GM19351 (cell line): ENCODE measurements at regions not wholly inside any gene's neighbourhood (a gene's known extent, or its start where the extent isn't known, plus 50 kb on each side); places are given as distances from the start of the nearest gene placed in this dataset.

ENCODE experiments used
- ATAC-seq: cut with Tn5 transposase; IDR thresholded peaks from one replicate; pipeline ENCODE4 v1.9.1; 2021; ENCODE audit warnings: mild to moderate bottlenecking, moderate library complexity; ENCODE audit not compliant: unreplicated experiment

DNA sequence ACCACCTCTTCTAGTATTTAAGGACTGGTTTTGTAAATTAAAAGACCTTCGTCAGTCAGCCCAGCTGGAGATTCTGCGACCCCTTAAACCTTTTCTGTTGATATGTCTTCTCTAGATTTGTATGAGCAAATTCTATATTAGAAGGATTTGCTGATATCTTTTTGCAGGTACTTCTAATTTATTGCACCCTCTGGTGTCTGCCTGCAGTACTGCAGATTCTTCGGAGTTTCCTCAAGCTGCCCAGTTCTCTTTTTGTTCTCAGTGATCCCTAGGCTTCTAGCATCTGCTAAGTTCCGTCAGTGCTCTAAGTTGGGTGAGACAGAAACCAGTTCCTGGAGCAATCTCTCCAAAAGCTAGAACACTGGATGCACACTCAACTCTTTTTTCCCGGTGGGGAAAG lies 545.2 kb downstream of the C4orf33 start:
- ATAC-seq = peak; percentile 83

DNA sequence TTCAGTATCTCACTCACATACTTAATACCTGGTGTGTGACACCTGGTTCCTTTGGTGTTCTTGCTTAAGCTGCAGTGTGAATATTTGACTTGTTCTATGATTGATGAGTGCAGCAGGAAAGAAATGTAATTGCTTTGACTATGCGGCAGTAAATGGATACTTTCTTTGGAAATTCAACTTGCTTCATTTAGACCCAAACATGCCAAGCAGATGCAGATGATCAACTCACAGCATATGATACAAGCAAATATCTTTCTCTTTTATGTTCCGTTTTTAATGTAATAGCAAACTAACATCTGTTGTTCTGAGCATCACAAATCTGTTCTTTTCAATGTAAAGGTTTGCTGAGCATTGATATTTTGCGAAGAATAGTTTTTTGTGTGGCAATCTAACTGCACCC lies 549.5 kb downstream of the C4orf33 start:
- ATAC-seq = no peak

DNA sequence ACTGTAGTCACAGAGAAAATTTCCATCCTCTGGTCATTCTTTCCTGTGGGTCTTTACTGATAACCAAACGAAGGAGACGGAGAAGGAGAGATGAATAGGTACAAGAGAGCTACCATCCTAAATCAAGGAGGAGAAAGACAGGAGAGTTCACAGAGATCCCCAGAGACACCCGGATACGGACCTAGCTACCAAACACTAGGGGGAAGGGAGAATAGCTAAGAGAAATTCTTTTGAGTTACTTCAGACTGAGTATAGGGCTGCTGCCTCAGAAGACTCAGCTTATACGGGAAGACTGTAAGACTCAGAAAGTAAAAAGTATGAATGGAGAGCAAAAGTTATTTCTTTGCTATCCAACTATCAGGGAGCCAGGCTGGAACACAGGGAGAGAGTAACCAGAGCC lies 572.1 kb downstream of the C4orf33 start:
- ATAC-seq = no peak

DNA sequence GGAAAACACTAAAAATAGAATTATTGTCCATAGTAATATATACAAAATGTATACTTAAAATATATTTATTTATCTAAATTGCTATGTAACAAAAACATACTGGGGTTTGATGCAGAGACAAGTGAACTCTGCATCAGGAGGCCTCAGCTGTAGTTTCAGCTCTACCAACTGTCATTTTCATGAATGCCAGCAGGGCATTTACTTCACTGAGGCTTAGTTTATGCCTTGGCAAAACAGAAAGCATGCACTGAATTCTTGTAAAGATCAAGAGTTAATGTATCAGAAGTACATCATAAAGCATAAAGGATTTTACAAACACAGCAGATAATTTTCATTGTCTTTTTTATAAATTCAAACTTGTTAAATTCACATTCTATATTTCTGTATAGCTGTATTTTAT lies 577.0 kb downstream of the C4orf33 start:
- ATAC-seq = no peak

DNA sequence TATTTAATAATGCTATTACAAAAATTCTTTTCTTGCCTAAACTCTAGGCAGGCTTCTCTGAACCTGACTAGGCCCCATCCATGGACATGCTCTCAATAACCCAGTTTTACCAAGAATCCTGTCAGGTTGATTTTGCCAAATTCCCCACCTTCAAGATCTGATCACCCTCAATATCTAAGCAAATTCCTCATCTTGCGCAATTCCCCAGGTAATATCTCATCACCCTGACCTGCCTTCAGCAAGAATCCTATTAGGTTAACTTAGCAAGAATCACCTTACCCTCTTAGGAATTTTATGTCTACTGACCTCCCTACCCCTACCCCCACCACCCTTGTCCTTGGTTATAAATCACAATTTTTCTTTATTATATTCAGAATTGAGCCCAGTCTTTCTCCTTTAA lies 579.1 kb downstream of the C4orf33 start:
- ATAC-seq = no peak

DNA sequence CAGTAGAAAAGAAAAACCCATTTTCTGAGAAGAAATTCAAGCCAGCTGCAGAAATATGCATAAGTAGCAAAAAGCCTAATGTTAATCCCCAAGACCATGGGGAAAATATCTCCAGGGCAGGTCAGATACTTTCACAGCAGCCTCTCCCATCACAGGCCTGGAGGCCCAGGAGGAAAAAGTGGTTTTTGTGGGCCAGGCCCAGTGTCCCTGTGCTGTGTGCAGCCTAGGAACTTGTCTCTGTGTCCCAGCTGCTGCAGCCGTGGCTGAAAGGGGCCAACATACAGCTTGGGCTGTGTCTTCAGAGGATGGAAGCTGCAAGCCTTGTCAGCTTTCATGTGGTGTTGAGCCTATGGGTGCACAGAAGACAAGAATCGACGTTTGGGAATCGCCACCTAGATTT lies 581.0 kb downstream of the C4orf33 start:
- ATAC-seq = no peak

DNA sequence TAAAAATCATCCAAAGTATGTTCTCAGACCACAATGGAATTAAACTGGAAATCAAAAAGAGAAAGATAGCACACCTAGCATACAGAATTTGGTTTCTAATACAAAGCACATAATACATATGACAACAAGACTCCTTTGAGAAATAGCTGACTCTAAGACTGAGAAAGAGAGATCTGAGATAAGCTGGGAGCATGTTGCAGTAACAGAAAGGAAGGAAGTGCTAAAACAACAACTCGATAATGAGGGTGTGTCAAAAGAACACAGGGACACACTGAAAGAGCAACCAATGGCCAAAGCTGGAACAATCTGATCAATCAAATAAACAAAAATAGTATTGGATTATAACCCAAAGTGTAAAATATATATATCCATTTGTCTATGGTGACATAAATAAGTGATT lies 586.6 kb downstream of the C4orf33 start:
- ATAC-seq = no peak

DNA sequence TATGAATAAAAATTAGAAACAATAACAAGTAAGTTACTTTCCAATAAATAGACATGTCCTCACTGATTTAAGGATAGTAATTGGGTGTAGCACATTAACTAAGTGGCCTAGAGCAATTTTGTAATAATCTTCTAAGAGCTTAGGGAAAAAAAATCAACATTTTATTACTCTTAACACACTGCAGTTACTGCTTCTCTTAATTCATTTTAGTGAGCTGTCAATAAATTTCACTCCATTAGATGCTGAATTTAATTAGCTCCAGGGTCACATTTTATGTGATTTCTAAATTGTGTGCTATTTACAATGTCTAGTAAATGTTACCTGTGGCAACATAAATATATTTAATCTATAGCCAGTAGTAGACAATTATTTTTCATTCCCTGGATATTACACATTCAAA lies 612.0 kb downstream of the C4orf33 start:
- no peak for ATAC-seq

DNA sequence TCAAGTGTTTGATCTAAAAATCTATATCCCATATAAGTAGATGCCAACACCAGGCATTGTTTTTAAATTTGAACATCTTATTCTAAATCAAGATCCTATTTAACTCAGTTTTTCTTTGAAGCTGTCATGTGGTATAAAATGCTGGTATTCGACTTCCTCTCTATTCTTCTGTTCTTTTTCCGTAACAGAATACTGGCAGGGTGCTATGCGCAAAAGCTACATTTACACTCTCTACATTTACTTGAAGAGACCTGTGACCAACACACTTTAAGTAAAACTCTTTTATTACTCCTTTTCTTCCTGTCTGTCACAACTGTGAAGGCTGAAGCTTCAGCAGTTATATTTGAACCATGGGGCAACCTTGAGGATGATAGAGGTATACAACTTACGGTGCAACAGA lies 612.8 kb downstream of the C4orf33 start:
- no peak for ATAC-seq

DNA sequence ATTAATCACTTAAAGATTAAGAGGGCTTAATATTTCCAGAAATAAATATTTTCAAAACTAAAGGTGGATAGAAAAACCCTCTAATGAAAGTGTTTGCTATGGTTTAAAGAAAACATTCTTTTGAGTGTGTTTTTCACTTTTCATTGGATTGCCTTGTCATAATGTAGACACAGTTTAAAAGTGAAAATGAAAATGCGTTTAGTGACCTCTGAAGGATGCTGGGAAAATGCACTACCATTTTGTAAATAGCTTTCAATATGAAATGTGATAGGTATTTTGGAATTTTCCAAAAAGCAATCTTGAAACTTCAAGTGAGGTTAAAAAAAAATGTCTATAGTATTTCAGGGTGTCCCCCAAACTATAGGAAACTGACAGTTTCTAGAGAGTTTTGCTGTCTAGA lies 642.2 kb downstream of the C4orf33 start:
- ATAC-seq = no peak

DNA sequence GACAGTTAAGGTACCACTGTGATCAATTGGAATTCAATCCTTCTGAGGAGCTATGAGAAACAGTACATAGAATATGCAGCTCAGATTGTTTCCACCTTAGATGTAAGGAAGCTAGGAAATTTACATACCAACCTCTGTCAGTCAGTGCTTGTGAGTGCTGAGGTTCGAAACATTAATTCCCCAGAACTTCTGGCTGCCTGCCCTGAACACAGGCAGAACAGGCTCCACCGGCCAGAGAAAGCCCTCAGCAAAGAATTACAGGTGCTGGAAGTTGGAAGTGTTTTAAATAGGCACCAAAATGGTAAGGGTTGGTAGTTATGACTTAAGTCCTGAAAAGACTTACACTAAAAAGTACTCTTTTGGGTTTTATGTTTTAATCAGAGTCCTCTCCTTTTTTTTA lies 651.8 kb downstream of the C4orf33 start:
- ATAC-seq = no peak

DNA sequence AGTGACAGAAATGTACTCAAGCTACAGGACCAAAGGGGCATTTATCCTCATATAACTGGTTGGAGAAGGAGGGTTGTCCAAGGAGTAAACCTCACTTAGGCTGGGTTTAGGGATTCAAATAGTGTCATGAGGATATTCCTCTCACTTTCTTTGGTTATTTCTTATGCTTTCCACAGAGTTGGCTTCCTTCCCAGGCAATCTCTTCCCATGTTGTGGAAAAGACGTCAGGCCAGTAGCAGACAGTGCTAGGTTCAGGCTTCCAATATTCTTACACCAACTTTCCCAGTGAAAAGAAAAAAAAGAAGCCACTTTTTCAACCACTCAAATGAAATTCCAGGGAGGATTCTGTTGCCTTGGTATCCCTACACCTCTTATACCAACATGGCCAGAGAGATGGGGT lies 653.0 kb downstream of the C4orf33 start:
- ATAC-seq = no peak

DNA sequence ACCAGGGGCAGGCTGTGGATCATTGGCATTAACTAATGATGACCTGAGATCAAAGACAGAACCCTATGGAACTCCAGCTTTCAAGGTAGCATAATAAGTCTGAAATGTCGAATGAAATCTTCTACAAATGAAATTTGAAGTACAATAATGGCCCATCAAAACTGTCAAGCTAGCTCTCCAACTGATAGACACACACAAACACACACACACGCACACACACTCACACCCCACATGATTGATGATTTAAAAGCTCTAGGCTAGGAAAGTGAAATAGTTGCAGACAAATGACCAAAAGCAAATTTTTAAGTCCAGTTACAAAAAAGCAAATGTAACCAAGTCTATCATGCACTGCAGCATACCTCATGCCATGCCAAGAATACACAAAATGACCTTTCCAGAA lies 655.7 kb downstream of the C4orf33 start:
- ATAC-seq = no peak

DNA sequence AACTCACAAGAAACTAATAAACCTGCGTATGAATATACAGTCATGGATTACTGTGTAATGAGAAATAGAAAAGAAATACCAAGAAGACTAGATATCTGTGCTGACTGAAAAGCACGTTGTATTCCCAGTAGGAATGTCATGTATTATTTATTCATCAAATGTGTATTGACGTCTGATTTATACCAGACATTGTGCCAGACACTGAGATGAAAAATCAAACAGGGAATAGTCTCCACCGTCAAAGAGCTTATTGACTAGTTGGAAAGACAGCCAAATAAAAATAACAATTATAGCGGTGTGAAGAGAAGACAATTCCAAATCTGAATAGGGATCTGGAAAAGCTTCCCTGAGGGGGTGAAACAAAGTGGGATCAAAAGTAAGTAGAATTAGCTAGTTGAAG lies 687.6 kb downstream of the C4orf33 start:
- ATAC-seq = no peak

DNA sequence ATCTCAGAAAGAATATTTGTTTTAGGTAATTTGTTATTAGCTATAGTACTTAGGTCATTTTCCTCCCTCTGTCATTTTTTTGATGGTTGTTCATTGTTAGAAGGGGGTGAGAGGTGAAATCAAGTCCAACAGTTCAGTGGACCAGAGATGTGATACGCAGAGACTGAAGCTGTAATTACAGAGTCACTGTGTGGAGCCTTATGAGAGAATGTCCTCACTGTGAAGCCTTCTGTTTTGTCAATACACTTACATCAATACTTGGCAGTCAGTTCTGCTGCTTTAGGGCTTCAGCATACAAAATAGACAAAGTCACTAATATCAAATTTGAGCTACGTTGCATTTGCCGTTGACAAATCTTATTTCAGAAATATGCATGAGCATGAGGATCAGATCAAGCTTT lies 692.5 kb downstream of the C4orf33 start:
- no peak for ATAC-seq

DNA sequence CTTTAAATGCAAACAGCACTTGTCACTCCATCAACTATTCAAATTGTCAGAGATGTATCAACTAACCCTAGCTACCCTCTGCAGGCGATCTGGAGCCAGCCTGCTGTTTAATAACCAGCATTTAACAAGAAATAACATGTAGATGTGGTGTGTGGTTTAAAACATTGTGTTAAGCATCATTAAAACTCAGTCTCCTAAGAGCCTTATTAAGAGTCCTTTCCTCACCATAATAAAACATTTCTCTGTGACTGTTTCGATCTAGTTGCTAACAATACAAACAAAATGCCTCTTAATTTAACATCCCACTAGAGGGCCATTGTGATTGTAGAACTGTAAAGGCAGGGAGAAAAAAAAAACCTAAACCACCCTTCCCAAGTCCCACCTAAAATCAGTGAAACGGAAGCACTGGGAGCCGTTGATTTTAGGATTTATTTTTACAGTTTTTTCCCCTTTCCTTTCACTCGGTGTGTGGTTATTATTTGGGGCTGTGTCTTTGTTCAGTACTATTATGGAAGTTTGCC lies 708.6 kb downstream of the C4orf33 start:
- no peak for ATAC-seq

DNA sequence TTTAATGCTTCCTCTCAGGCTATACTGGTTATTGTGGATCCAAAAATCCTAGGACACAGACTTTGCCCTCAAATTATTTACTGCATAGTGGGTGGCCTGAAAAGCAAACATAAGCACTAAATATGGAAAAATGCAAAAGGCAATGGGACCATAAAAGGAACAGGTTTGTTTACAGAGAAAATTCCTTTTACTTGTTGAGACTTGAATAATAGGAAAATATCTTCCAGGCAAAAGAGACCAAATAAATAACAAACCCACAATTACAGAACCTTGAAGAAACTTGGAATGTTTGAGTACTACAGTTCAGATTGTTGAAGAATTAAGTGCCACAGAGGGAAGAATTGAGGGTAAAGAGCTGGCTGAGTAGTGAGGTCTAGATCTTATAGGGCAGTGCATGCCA lies 711.0 kb downstream of the C4orf33 start:
- no peak for ATAC-seq

DNA sequence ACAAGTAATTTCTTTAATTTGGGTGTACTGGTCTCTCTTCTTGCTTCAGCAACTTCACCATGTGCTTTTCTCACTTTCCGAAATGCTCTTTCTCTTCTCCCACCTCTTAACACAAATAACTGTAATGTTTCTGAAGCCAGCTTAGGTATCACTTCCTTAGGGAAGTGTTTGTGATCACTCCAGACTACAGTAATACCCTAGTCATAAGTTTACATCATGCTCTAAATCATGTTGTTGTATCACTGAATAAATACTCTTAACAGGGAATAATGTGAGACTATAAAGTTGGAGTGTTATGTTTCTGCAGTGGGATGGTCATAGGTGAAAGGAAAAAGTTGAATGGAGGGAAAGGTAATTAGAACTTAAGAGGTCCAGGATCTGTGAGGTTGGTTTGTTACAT lies 712.3 kb downstream of the C4orf33 start:
- no peak for ATAC-seq

DNA sequence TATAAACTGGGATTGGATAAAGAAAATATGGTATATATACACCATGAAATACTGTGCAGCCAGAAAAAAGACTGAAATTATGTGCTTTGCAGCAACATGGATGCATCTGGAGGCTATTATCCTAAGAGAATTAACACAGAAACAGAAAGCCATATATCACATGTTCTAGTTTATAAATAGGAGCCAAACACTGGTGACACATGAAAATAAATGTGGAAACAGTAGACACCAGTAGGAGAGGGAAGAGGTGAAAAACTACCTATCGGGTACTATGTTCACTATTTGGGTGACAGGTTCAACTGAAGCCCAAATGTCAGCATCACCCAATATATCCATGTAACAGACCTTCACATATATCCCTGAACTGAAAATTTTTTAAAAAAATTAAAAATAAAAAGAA lies 725.1 kb downstream of the C4orf33 start:
- no peak for ATAC-seq

DNA sequence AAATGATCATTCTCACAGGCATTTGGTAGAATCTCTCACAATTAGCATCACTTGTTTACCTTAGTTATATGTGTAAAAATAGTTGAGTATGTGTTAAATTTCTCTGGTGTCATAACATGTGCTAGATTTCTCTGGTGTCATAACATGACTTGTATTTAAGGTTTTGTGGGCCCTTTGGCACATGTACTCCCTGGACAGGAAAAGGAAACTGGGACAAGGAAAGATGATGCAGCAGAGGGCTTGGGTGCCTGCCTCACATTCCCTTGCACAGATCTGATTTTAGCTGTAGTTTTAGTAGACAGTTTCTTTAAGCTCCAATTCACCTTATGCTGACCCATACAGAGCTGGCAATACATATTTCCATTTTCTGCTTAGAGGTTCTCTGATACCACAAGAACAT lies 726.0 kb downstream of the C4orf33 start:
- no peak for ATAC-seq

DNA sequence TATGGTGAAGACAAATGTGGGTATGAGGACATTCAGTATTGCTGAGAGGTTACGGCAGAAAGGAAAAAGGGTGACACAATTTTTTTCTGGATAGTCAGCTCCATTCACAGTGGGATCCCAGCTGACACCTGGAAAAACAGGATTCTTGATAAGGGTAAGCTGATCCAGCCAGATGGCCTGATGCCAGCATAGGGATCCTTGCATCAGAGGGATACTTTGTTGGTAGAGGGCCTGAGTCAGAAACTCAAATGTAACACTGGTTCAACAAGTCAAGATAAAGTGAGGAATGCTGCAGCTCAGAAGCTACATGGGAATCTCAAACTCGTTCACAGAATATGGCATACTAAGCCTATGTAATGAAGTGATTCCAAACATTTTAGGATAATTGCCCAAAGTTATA lies 726.7 kb downstream of the C4orf33 start:
- ATAC-seq = no peak

DNA sequence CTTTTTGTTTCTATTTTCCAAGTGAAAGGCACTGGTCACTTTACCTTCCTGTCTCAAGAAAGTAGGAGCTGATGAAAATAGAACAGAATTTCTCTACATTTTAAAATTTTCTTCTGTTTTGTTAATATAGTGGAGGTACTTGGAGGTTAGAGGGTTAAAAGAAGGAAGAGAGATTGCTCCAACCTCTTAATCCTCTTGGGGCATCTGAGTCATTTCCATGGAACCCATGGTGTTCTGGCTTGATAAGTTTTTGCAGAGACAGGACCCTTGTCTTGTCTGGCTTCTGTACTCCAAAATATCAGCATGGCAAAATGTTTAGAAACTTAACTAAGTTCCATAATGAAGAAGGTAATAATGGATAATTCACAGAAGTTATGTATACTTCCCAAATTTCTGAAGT lies 727.2 kb downstream of the C4orf33 start:
- no peak for ATAC-seq

DNA sequence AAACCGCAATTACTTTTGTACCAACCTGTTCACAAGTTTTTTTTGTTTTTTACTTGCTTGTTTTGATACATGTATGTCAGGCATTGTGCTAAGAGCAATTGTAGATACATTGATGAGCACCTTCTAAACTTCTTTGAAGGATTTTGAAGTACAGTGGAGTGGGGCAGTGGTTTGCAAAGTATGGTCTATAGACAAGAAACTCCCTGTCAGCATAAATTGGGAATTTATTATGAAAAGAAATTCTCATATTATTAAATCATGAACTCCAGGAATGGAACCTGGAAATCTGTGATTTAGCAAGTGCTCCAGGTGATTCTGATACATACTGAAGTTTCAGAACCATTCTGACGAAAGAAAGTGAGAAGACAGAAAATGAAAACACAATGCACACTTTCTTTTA lies 733.4 kb downstream of the C4orf33 start:
- no peak for ATAC-seq

DNA sequence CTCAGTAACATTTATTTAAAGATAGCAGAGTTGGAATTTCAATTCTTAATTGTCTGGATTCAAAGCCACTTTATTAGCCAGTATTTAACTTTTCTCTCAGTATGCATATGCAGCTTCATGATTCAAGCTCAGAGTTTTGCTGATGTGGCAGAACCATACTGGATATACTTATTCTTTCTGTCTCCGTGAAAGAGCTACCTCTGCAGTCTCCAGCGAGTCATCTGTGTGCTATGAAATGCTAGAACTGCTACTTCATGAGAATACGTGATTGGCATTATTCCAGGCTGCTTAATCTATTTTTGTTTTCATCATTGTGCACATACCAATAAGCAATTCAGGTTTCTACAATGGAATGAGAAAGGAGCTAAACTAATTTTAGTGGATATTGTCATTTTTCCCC lies 743.7 kb downstream of the C4orf33 start:
- no peak for ATAC-seq
